OCI-LY3 (cell line): ENCODE measurements at regions not wholly inside any gene's neighbourhood (a gene's known extent, or its start where the extent isn't known, plus 50 kb on each side); places are given as distances from the start of the nearest gene placed in this dataset.

ENCODE experiments used
- H2AFZ ChIP-seq: fragments of 200-600, 300-600 bp; shearing (Covaris generic); 2 replicates; pipeline ENCODE4 v1.6.0; 2014; ENCODE audit warnings: antibody characterized with exemption, low read depth, low read length
- H3K27ac ChIP-seq: fragments of 200-600, 300-600 bp; sonication (generic); 2 replicates; pipeline ENCODE4 v1.5.1; 2014; ENCODE audit warnings: mild to moderate bottlenecking, low read length, moderate library complexity, mixed read lengths
- H3K27me3 ChIP-seq: fragments of 200-600, 300-600 bp; sonication (generic); 2 replicates; pipeline ENCODE4 v1.6.1; 2014; ENCODE audit warnings: low read depth, low read length, mixed read lengths
- H3K36me3 ChIP-seq: fragments of 200-600, 300-600 bp; sonication (generic); replicated peaks from 2 replicates; pipeline ENCODE3; 2014; ENCODE audit warnings: low read depth, low read length, mixed read lengths
- H3K4me1 ChIP-seq: fragments of 300-600, 200-600 bp; sonication (generic); 2 replicates; pipeline ENCODE4 v1.6.1; 2014; ENCODE audit warnings: low read length, mixed read lengths
- H3K4me2 ChIP-seq: fragments of 200-600, 300-600 bp; sonication (generic); 2 replicates; pipeline ENCODE4 v1.6.1; 2014; ENCODE audit warnings: low read length, mixed read lengths
- H3K4me3 ChIP-seq: fragments of 300-600, 200-600 bp; sonication (generic); 2 replicates; pipeline ENCODE4 v1.5.1; 2014; ENCODE audit warnings: antibody characterized with exemption, mild to moderate bottlenecking, low read length, moderate library complexity
- H3K79me2 ChIP-seq: fragments of 300-600, 200-600 bp; shearing (Covaris generic); 2 replicates; pipeline ENCODE4 v1.6.1; 2014; ENCODE audit warnings: mild to moderate bottlenecking, low read length, mixed read lengths
- H3K9ac ChIP-seq: fragments of 300-600, 200-600 bp; shearing (Covaris generic); 2 replicates; pipeline ENCODE4 v1.6.0; 2014; ENCODE audit warnings: mild to moderate bottlenecking, low read length, moderate library complexity
- H3K9me3 ChIP-seq: fragments of 200-600, 300-600 bp; shearing (Covaris generic); 2 replicates; pipeline ENCODE4 v1.6.1; 2014; ENCODE audit warnings: low read length, mixed read lengths; ENCODE audit not compliant: insufficient read depth
- H4K20me1 ChIP-seq: fragments of 200-600, 300-600 bp; sonication (generic); 2 replicates; pipeline ENCODE4 v1.6.1; 2016; ENCODE audit warnings: low read length, mixed read lengths; ENCODE audit not compliant: insufficient read depth
- EZH2phosphoT487 ChIP-seq: fragments of 200-600 bp; shearing (Covaris generic); IDR thresholded peaks from 2 replicates; pipeline ENCODE4 v1.6.1; 2018; ENCODE audit warnings: antibody characterized with exemption, mixed run types, low read depth
- TF ChIP-seq, protein P1 (sequence below): fragments of 200-600, 300-600 bp; sonication (generic); IDR thresholded peaks from 2 replicates; pipeline ENCODE4 v1.5.1; 2014; ENCODE audit warnings: antibody characterized with exemption, low read length, low read depth

DNA sequence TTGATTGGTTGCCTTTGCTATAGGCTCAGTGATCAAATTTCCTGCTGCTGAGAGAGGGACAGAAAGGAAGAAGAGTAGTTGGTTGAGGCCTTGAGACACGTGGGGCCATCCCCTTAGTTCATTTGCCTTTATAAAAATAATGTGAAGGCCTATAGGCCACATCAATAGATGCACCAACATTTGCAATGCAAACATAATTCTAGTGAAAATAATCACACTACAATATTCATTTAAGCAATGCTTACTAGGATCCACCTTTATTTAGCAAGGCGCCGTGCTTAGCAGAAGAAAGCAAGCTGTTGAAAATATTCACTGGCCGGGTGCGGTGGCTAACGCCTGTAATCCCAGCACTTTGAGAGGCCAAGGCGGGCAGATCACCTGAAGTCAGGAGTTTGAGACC is 105.3 kb upstream of the CXCR4 start:
- Histone ChIP-seq H3K79me2 (no peaks in the 10 kb centered on the region), H3K36me3 (no peaks in the 10 kb centered on the region), H3K4me3 (no peak overlapping the region), H2AFZ (no peak overlapping the region), H3K9me3 (no peaks in the 10 kb centered on the region), H4K20me1 (no peaks in the 10 kb centered on the region), H3K4me2 (no peak overlapping the region), H3K27me3 (peaks cover 4% of the 10 kb centered on the region; the same call in 1 of the 2 replicates), H3K4me1 (peaks cover 31% of the 10 kb centered on the region), H3K27ac (no peak overlapping the region), H3K9ac (no peak overlapping the region)
- TF ChIP-seq EZH2phosphoT487 = no peak
- TF ChIP-seq, protein P1, sequence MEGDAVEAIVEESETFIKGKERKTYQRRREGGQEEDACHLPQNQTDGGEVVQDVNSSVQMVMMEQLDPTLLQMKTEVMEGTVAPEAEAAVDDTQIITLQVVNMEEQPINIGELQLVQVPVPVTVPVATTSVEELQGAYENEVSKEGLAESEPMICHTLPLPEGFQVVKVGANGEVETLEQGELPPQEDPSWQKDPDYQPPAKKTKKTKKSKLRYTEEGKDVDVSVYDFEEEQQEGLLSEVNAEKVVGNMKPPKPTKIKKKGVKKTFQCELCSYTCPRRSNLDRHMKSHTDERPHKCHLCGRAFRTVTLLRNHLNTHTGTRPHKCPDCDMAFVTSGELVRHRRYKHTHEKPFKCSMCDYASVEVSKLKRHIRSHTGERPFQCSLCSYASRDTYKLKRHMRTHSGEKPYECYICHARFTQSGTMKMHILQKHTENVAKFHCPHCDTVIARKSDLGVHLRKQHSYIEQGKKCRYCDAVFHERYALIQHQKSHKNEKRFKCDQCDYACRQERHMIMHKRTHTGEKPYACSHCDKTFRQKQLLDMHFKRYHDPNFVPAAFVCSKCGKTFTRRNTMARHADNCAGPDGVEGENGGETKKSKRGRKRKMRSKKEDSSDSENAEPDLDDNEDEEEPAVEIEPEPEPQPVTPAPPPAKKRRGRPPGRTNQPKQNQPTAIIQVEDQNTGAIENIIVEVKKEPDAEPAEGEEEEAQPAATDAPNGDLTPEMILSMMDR = no peak

DNA sequence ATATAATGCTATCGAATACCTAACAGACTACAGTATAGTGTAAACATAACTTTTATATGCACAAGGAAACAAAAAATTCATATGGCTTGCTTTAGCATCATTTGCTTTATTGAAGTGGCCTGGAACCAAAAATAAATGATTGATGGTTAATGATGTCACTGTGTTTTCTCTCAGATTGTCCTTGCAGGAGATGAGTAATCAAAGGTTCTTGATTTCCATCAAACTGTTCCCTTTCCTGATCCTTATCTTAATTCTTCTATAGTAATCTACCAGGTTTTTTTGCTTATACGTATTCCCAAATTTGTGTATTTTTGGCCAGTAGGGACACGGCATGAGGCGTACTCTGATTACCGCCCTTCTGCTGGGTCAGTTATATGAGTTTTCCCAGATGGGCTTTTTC is 104.9 kb upstream of the CXCR4 start:
- Histone ChIP-seq H4K20me1 (no peaks in the 10 kb centered on the region), H2AFZ (no peak overlapping the region), H3K9ac (no peak overlapping the region), H3K27me3 (peaks cover 4% of the 10 kb centered on the region; the same call in 1 of the 2 replicates), H3K4me2 (no peak overlapping the region), H3K4me3 (no peak overlapping the region), H3K4me1 (peaks cover 35% of the 10 kb centered on the region), H3K27ac (no peak overlapping the region), H3K9me3 (no peaks in the 10 kb centered on the region), H3K36me3 (no peaks in the 10 kb centered on the region), H3K79me2 (no peaks in the 10 kb centered on the region)
- TF ChIP-seq, protein P1 = no peak
- TF ChIP-seq EZH2phosphoT487 = no peak

DNA sequence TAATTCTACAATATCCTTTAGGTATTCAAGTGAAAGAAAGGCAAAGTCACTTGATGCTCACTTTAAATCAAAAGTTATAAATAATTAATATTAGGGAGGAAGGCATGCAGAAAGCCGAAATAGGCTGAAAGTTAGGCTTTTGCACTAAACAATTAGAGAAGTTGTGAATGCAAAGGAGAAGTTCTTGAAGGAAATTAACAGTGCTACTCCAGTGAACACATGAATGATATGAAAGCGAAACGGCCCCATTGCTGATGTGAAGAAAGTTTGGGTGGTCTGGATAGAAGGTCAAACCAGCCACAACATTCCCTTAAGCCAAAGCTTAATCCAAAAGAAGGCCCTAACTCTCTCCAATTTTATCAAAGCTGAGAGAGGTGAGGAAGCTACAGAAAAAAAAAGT is 103.1 kb upstream of the CXCR4 start:
- peaks cover 54% of the 10 kb centered on the region for H3K4me1 ChIP-seq
- H3K36me3 ChIP-seq = no peaks in the 10 kb centered on the region
- peaks cover 15% of the 10 kb centered on the region; the same call in 1 of the 2 replicates for H3K27me3 ChIP-seq
- TF ChIP-seq, protein P1 = no peak
- TF ChIP-seq EZH2phosphoT487 = no peak
- H2AFZ ChIP-seq = no peak overlapping the region
- H3K9me3 ChIP-seq = no peaks in the 10 kb centered on the region
- H3K4me2 ChIP-seq = peak overlapping the region; percentile 11; the same call in 1 of the 2 replicates
- H3K79me2 ChIP-seq = no peaks in the 10 kb centered on the region
- no peak overlapping the region for H3K9ac ChIP-seq
- no peak overlapping the region for H3K4me3 ChIP-seq
- H3K27ac ChIP-seq = no peak overlapping the region
- H4K20me1 ChIP-seq = no peaks in the 10 kb centered on the region

DNA sequence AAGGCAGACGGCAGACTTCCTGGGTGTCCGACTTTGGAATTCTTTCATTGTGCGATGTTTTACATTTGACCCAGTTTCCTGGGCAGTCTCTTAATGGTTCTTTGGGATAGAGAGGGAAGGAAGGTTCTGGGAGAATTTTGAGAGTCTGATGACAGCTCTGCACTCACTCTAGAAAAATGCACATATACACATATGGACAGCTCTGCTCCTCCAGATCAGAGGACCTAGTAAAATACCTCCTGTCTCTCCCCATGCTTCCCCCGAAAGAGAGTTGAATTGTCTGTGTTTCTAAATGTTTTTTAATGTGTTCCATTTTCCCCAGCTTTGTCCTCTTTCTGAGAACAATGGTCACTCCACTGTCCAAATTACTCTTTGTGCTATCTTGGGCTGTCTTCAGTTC is 102.0 kb upstream of the CXCR4 start:
- Histone ChIP-seq H2AFZ (no peak overlapping the region), H3K79me2 (no peaks in the 10 kb centered on the region), H3K9ac (no peak overlapping the region), H3K4me3 (no peak overlapping the region), H4K20me1 (no peaks in the 10 kb centered on the region), H3K27me3 (peaks cover 20% of the 10 kb centered on the region; the same call in 1 of the 2 replicates), H3K36me3 (no peaks in the 10 kb centered on the region), H3K27ac (no peak overlapping the region), H3K4me1 (peaks cover 60% of the 10 kb centered on the region), H3K9me3 (no peaks in the 10 kb centered on the region), H3K4me2 (no peak overlapping the region)
- TF ChIP-seq, protein P1 = no peak
- TF ChIP-seq EZH2phosphoT487 = no peak
